ENCODE measurements at regions not wholly inside any gene's neighbourhood (a gene's known extent, or its start where the extent isn't known, plus 50 kb on each side); places are given as distances from the start of the nearest gene placed in this dataset.

- Mint-ChIP-seq H3K36me3 (ENCODE audit: low read depth) (peaks cover 11% of the 10 kb centered on the region), H3K9me3 (peaks cover 5% of the 10 kb centered on the region), H3K4me1 (peaks cover 3% of the 10 kb centered on the region), H3K27me3 (ENCODE audit: low read depth) (no peaks in the 10 kb centered on the region), H3K27ac (ENCODE audit: unreplicated experiment) (peak overlapping the region; percentile 14), H3K4me3 (no peak overlapping the region)
- TF ChIP-seq CTCF (conservative IDR thresholded peaks at IDR 0.05), result no peak
- no peak for DNase-seq (ENCODE audit: low read depth, low spot score)
These were observed 94.8 kb upstream of the NTM start for GRCh38 chr11:131275580-131275979.

GRCh38 chr11:131278472-131278871, 91.9 kb upstream of the NTM start:
- H3K27ac Mint-ChIP-seq (ENCODE audit: unreplicated experiment), result no peak overlapping the region
- H3K4me1 Mint-ChIP-seq, result peaks cover 3% of the 10 kb centered on the region
- DNase-seq (ENCODE audit: low read depth, low spot score), result no peak
- peaks cover 7% of the 10 kb centered on the region for H3K9me3 Mint-ChIP-seq
- H3K4me3 Mint-ChIP-seq, result no peak overlapping the region
- no peaks in the 10 kb centered on the region for H3K36me3 Mint-ChIP-seq (ENCODE audit: low read depth)
- TF ChIP-seq CTCF (conservative IDR thresholded peaks at IDR 0.05), result no peak
- H3K27me3 Mint-ChIP-seq (ENCODE audit: low read depth), result no peaks in the 10 kb centered on the region

DNA sequence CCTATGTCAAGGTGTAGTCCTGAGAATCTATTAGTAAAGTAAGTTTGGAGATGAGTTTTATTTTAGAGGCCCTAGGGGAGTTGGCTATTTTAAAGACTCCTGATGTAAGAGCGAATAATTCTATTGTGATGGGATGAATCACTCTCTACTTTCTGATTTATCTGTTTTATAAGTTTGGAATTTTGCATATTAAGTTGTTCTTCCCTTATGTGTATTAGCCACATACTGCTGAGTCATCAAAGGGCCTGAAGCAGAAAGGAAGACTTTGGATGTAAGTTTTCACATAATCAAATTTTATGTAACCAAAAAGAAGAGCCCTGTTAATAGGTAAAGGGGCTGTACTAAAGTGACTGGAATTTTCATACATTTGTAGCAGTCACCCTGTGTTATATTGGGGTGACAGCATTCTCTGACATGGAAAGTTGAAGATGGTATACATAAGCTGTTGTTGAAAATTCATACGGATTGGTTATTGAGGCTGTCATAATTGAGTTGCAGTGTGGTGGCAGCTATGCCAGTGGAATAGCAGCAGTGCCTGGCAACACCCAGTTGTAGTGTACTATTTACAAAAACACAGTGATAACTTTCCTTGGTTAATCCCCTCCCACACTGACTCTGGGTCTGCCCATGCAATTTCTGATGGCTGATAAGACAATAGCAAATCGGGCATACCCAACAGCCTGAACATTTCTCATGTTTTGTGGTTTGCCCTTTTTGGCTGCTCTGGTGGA, 90.6 kb upstream of the NTM start:
- H3K4me1 Mint-ChIP-seq, result no peaks in the 10 kb centered on the region
- no peak for TF ChIP-seq CTCF (conservative IDR thresholded peaks at IDR 0.05)
- no peak overlapping the region for H3K27ac Mint-ChIP-seq (ENCODE audit: unreplicated experiment)
- H3K36me3 Mint-ChIP-seq (ENCODE audit: low read depth), result no peaks in the 10 kb centered on the region
- H3K4me3 Mint-ChIP-seq, result no peak overlapping the region
- peaks cover 7% of the 10 kb centered on the region for H3K9me3 Mint-ChIP-seq
- no peak for DNase-seq (ENCODE audit: low read depth, low spot score)
- H3K27me3 Mint-ChIP-seq (ENCODE audit: low read depth), result no peaks in the 10 kb centered on the region

DNA sequence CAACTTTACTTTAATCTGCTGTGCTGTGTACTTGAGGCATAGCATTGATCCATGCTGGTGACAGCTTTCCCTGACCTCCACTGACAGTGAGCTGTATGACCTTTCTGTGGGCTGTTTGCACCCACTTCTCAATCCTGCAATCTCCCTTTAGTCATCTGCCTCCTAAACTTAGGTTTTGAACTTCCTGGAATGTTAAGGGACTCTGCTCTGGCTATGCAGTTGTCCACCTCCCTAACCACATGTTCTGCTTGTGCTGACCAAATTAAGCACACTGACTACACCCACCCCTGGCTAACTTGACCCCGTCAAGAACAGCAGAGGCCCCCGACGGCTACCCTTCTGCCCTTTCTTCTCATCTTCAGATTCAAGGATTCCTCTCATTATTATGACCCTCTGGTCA, 89.1 kb upstream of the NTM start:
- no peaks in the 10 kb centered on the region for H3K36me3 Mint-ChIP-seq (ENCODE audit: low read depth)
- peaks cover 7% of the 10 kb centered on the region for H3K9me3 Mint-ChIP-seq
- no peak overlapping the region for H3K4me3 Mint-ChIP-seq
- no peak for TF ChIP-seq CTCF (conservative IDR thresholded peaks at IDR 0.05)
- no peaks in the 10 kb centered on the region for H3K27me3 Mint-ChIP-seq (ENCODE audit: low read depth)
- no peaks in the 10 kb centered on the region for H3K4me1 Mint-ChIP-seq
- no peak for DNase-seq (ENCODE audit: low read depth, low spot score)
- H3K27ac Mint-ChIP-seq (ENCODE audit: unreplicated experiment), result no peak overlapping the region

- Mint-ChIP-seq H3K4me3 (no peak overlapping the region), H3K27me3 (ENCODE audit: low read depth) (no peaks in the 10 kb centered on the region), H3K27ac (ENCODE audit: unreplicated experiment) (no peak overlapping the region), H3K9me3 (peaks cover 7% of the 10 kb centered on the region), H3K36me3 (ENCODE audit: low read depth) (no peaks in the 10 kb centered on the region), H3K4me1 (peaks cover 2% of the 10 kb centered on the region)
- no peak for DNase-seq (ENCODE audit: low read depth, low spot score)
- no peak for TF ChIP-seq CTCF (conservative IDR thresholded peaks at IDR 0.05)
These were observed 86.4 kb upstream of the NTM start for GRCh38 chr11:131284041-131284440.

Measured in neural crest cell (in vitro differentiated cells).